GM19324 (cell line): ENCODE measurements at regions not wholly inside any gene's neighbourhood (a gene's known extent, or its start where the extent isn't known, plus 50 kb on each side); places are given as distances from the start of the nearest gene placed in this dataset.

ENCODE experiments used
- ATAC-seq: cut with Tn5 transposase; IDR thresholded peaks from one replicate; pipeline ENCODE4 v1.9.1; 2021; ENCODE audit warnings: mild to moderate bottlenecking, moderate library complexity; ENCODE audit not compliant: unreplicated experiment, low FRiP score

GRCh38 chr5:141778683-141779082 lies 96.7 kb upstream of the ARAP3 start:
- no peak for ATAC-seq

GRCh38 chr5:141778206-141778605 lies 96.2 kb upstream of the ARAP3 start:
- no peak for ATAC-seq

GRCh38 chr5:141777711-141778110 lies 95.7 kb upstream of the ARAP3 start:
- no peak for ATAC-seq

DNA sequence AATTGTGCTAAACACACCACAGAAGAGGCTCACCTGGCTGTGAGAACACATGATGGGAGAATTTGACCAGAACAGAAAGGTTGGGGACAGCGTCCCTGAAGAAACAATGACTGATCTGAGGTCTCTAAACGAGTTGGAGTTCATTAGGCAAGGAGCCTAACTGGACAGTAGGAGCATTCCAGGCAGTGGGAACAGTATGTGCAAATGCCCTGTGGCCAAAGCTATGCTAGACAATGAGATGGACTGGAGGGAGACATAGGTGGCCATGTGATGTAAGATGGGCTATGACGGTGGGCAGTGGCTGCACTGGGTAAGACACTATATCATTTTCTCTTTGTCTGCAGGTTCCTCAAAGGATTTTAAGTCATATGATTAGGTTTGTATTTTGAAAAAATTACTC lies 95.1 kb upstream of the ARAP3 start:
- no peak for ATAC-seq

GRCh38 chr5:141773779-141774562 lies 91.9 kb upstream of the ARAP3 start:
- ATAC-seq, result no peak

- ATAC-seq, result no peak
Measured at GRCh38 chr5:141772281-141772680, 90.3 kb upstream of the ARAP3 start.

- ATAC-seq, result no peak
Measured at GRCh38 chr5:141771562-141771961, 89.5 kb upstream of the ARAP3 start.

DNA sequence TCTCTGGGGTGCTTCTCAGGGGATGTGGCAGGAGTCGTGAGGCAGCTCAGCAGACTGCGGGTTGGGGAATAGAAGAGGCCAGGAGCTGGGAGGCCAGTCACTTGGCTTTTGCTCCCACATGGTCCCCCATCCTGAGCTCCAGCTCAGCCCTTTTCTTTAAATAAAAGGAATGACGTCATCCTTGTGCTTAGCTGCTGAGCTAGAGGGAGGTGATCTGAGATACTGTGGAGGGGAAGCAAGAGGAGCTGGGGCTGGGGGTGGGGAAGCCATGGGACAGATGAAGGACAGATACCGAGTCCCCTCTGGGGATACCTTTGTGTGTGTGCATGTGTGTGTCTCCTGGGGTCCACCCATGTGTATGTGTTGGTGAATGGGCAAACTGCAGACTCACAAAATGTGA lies 89.0 kb upstream of the ARAP3 start:
- ATAC-seq, result no peak

DNA sequence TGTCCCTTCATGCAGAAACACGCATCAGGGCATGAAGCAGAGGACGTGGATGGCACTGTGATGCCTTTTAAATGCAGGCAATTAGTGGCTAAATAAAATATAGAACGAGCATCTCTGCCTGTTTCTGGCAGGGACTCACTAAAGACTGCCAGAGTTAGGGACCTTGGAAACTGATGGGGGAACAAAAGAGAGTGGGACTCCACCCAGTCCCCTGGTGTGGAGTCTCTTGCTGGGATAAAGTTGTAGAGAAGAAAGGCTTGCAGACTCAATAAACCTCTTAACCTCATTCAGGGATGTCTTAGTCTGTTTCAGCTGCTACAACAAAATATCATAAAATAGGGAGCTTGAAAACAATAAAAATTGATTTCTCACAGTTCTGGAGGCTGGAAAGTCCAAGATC lies 87.6 kb upstream of the ARAP3 start:
- ATAC-seq, result no peak

- no peak for ATAC-seq
Measured at GRCh38 chr5:141767671-141768070, 85.6 kb upstream of the ARAP3 start.

DNA sequence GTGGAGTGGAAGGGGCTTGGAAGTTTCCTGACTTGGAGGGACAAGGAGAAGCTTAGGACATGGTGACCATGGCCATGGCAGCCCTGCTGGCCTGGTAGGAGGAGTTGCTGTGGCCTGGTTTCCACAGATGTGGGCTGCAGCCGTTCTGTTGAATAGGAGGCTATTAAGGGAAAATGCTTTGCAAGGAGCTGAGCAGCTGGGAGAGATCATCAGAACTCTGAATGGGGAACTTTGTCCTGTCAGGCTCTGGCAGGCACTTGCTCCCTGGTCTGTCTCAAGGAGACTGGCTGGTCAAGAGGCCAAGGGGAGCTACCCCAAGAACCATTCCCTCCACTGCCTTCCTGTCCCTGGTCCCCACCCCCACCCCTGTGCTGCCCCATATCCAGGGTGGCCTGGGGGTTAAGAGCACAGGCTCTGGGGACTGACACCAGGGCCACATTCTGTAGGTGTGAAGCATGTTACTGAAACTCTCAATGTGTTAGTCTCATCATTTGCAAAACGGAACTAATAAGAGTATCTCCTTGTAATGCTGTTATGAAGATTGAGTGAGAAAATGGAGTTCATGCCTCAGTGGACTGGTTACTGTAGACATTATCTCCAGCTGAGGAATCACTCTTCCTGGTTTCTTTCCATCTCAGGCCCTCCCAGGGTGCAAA lies 84.0 kb upstream of the ARAP3 start:
- no peak for ATAC-seq

DNA sequence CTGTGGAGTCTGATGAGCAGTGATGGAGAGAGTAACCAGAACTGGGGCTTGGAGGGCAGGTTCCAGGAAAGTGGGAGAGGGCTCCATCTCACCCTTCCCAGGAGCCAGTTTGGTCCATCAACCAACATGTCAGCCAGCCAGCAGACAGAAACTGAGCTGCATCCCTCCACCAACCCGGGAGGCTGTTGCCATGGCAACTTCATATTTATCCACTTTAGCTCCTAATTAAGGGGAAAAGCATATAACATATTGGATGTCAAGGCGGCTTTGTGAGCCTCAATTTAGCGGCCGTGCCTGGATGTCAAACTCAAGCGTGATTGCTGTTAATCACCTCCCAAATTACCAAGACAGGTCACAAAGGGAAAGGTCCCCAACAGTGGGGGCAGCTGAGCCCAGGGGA lies 81.5 kb upstream of the ARAP3 start:
- ATAC-seq, result no peak

GRCh38 chr5:141762790-141763368 lies 80.8 kb upstream of the ARAP3 start:
- no peak for ATAC-seq

- ATAC-seq, result no peak
Measured at GRCh38 chr5:141762316-141762715, 80.3 kb upstream of the ARAP3 start.

- ATAC-seq, result no peak
Measured at GRCh38 chr5:141760753-141761152, 78.7 kb upstream of the ARAP3 start.

DNA sequence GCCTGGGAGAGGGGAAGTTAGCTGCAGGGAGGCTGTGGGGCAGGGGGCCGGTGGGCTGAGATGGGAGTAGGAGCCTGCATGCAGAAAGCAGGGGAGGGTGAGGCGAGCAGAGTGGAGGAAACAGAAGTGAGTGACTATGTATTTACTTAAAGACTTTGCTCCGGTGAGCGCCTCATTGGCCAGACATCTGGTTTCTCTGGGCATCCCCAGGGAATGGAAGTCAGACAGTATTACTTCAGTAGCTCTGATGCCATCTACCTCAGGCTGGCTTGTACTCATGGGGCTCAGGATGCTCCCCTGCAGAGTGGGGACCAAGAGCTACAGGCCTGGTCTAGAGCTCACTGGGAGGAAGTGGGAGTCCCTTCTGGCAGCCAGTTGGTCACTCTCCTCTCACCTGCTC lies 78.2 kb upstream of the ARAP3 start:
- no peak for ATAC-seq

- ATAC-seq, result no peak
Measured at GRCh38 chr5:141758310-141758998, 76.4 kb upstream of the ARAP3 start.

- ATAC-seq, result no peak
Measured at GRCh38 chr5:141757402-141757801, 75.4 kb upstream of the ARAP3 start.

DNA sequence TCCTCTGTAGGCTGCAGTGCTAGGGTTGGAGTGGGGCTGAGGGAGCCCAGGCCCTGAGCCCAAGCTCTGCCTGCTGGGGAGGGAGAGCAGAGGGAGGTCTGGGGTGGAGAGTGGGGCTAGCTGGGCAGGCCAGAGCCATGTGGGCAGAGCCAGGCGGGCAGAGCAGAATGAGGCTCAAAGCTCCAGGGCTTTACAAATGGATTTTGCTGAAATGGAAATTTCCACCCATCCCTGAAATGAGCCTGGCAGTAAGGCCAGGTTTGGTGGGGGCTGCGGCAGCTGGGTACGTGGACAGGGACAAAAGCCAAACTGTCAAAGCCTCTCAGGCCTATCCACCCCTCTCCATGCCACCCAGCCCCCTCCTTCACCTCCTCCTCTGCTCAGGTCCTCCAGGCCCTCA lies 74.2 kb upstream of the ARAP3 start:
- ATAC-seq, result no peak

- ATAC-seq, result no peak
Measured at GRCh38 chr5:141753971-141754713, 72.1 kb upstream of the ARAP3 start.
